CD4-positive, alpha-beta T cell (primary cell): ENCODE measurements at regions not wholly inside any gene's neighbourhood (a gene's known extent, or its start where the extent isn't known, plus 50 kb on each side); places are given as distances from the start of the nearest gene placed in this dataset.
A peak's percentile ranks its signal among the peaks of the same experiment; 100 is the strongest.
"Not testable (repeated sequence)": the region's sequence is repeated elsewhere in the genome, so short reads cannot be mapped to it uniquely, and the experiment has no call there.

Experiments
- ATAC-seq: fragments of 200-7000 bp; cut with Tn5 transposase; one replicate; pipeline ENCODE4 v1.10.0; 2022; ENCODE audit warnings: mild to moderate bottlenecking; ENCODE audit not compliant: poor library complexity
- CTCF ChIA-PET: fragments of 350-600 bp; sonication (Branson Sonifier 250); formaldehyde crosslinking; loops from one replicate; lab custom pipeline; 2021; ENCODE audit warnings: antibody characterized with exemption, inconsistent platforms; lab: Charles Lee
- POLR2A ChIA-PET: fragments of 350-600 bp; sonication (Branson Sonifier 250); formaldehyde crosslinking; loops from one replicate; lab custom pipeline; 2021; ENCODE audit warnings: antibody characterized with exemption, inconsistent platforms; lab: Charles Lee
- DNase-seq, 14 experiments: peaks; one replicate each; pipeline ENCODE4 v3.0.0-alpha.2; 2013 to 2020; ENCODE audit warnings: mixed read lengths in 2 of 14
- H3K27ac ChIP-seq, 2 donors: one replicate each; pipeline versions ENCODE4 v1.5.1 to v1.7.0; 2013; ENCODE audit warnings: low read length in 2 of 2, low read depth in 1 of 2, mild to moderate bottlenecking in 1 of 2
- H3K27me3 ChIP-seq, 2 experiments: 1 replicate in 1 of 2; 2 replicates in 1 of 2; pipeline versions ENCODE4 v1.6.1 to v1.7.0; 2013; ENCODE audit warnings: low read length in 2 of 2, control low read depth in 1 of 2, mild to moderate bottlenecking in 1 of 2, moderate library complexity in 1 of 2; ENCODE audit not compliant: insufficient read depth in 2 of 2, control insufficient read depth in 1 of 2
- H3K36me3 ChIP-seq: one replicate; pipeline ENCODE4 v1.6.1; 2013; ENCODE audit warnings: low read length, control low read depth; ENCODE audit not compliant: insufficient read depth
- H3K4me1 ChIP-seq: one replicate; pipeline ENCODE4 v1.6.1; 2013; ENCODE audit warnings: low read length, control low read depth; ENCODE audit not compliant: insufficient read depth
- H3K4me3 ChIP-seq: one replicate; pipeline ENCODE4 v1.5.1; 2013; ENCODE audit warnings: mild to moderate bottlenecking, low read length, moderate library complexity
- H3K9me3 ChIP-seq, 2 experiments: 1 replicate in 1 of 2; 2 replicates in 1 of 2; pipeline versions ENCODE4 v1.6.1 to v1.7.0; 2013; ENCODE audit warnings: low read length in 2 of 2, mild to moderate bottlenecking in 2 of 2, control low read depth in 1 of 2, moderate library complexity in 1 of 2; ENCODE audit not compliant: control insufficient read depth in 1 of 2, insufficient read depth in 1 of 2
- H3K27ac Mint-ChIP-seq: one replicate; pipeline ENCODE4 v1.8.0; 2020; ENCODE audit warnings: mixed read lengths
- H3K27me3 Mint-ChIP-seq: one replicate; pipeline ENCODE4 v1.8.0; 2021; ENCODE audit warnings: mixed read lengths
- H3K36me3 Mint-ChIP-seq: one replicate; pipeline ENCODE4 v1.8.0; 2021; ENCODE audit warnings: low read depth, mixed read lengths
- H3K4me1 Mint-ChIP-seq: one replicate; pipeline ENCODE4 v1.8.0; 2021; ENCODE audit warnings: low read depth, mixed read lengths
- H3K4me3 Mint-ChIP-seq: one replicate; pipeline ENCODE4 v1.8.0; 2020; ENCODE audit warnings: mild to moderate bottlenecking, mixed read lengths
- H3K9me3 Mint-ChIP-seq: one replicate; pipeline ENCODE4 v1.8.0; 2020; ENCODE audit warnings: mixed read lengths
- CTCF ChIP-seq: fragments of 200-600 bp; IDR thresholded peaks from one replicate; pipeline ENCODE4 v1.8.0; 2022; ENCODE audit warnings: antibody characterized with exemption, mild to moderate bottlenecking
- intact Hi-C, 2 experiments: fragments of 100-400 bp; cut with DNase I in 1 of 2; cut with micrococcal nuclease in 1 of 2; formaldehyde crosslinking; loops; one replicate each; pipeline versions ENCODE4 v1.15.1 to v1.9.0; 2023 to 2025; cut with DNase I, micrococcal nuclease

GRCh38 chr6:100228834-100229441 is 234.9 kb upstream of the MCHR2 start:
- peaks cover 34% of the 10 kb centered on the region for H3K27me3 Mint-ChIP-seq
- Histone ChIP-seq H3K4me3 (peak overlapping the region; percentile 41), H3K9me3 (no peaks in the 10 kb centered on the region), H3K27me3 (peaks cover 3 to 6% of the 10 kb centered on the region in 2 experiments), H3K27ac (no peak overlapping the region), H3K36me3 (no peaks in the 10 kb centered on the region), H3K4me1 (no peaks in the 10 kb centered on the region)
- DNase-seq (peak in 9 of 14 experiments; percentile 1 to 57 (median 11)), ATAC-seq (peak; percentile 34)
- H3K27ac Mint-ChIP-seq = no peak overlapping the region
- H3K36me3 Mint-ChIP-seq = no peaks in the 10 kb centered on the region
- intact Hi-C loops = no loop called here
- CTCF ChIA-PET = interaction anchor here (0.6 kb wide), 1 partner anchor 665 kb away, joined by 3 read pairs; no protein-coding TSS in a partner anchor
- H3K4me3 Mint-ChIP-seq = peak overlapping the region; percentile 45
- POLR2A ChIA-PET = interaction anchor here (0.6 kb wide), 1 partner anchor 180 kb away, joined by 3 read pairs; no protein-coding TSS in a partner anchor
- peaks cover 7% of the 10 kb centered on the region for H3K4me1 Mint-ChIP-seq
- TF ChIP-seq CTCF = no peak
- H3K9me3 Mint-ChIP-seq = no peaks in the 10 kb centered on the region

GRCh38 chr6:100228437-100228833 is 234.4 kb upstream of the MCHR2 start:
- Histone ChIP-seq H3K9me3 (no peaks in the 10 kb centered on the region), H3K36me3 (no peaks in the 10 kb centered on the region), H3K27ac (no peak overlapping the region), H3K4me1 (no peaks in the 10 kb centered on the region), H3K4me3 (peak overlapping the region; percentile 41), H3K27me3 (peaks cover 3 to 6% of the 10 kb centered on the region in 2 experiments)
- TF ChIP-seq CTCF = no peak
- CTCF ChIA-PET = no interaction called here
- ATAC-seq = no peak
- peaks cover 7% of the 10 kb centered on the region for H3K4me1 Mint-ChIP-seq
- POLR2A ChIA-PET = interaction anchor here (0.6 kb wide), 1 partner anchor 181 kb away, joined by 3 read pairs; no protein-coding TSS in a partner anchor
- intact Hi-C loops = no loop called here
- H3K27ac Mint-ChIP-seq = no peak overlapping the region
- peak overlapping the region; percentile 26 for H3K4me3 Mint-ChIP-seq
- H3K9me3 Mint-ChIP-seq = no peaks in the 10 kb centered on the region
- no peaks in the 10 kb centered on the region for H3K36me3 Mint-ChIP-seq
- DNase-seq = peak in 1 of 14 experiments; percentile 16
- peaks cover 34% of the 10 kb centered on the region for H3K27me3 Mint-ChIP-seq

- peaks cover 30% of the 10 kb centered on the region for H3K27me3 Mint-ChIP-seq
- ATAC-seq (no peak), DNase-seq (no peak)
- TF ChIP-seq CTCF = no peak
- peaks cover 7% of the 10 kb centered on the region for H3K4me1 Mint-ChIP-seq
- H3K27ac ChIP-seq = no peak overlapping the region
- no peaks in the 10 kb centered on the region for H3K9me3 ChIP-seq
- no peaks in the 10 kb centered on the region for H3K36me3 Mint-ChIP-seq
- peaks cover 3 to 6% of the 10 kb centered on the region in 2 experiments for H3K27me3 ChIP-seq
- H3K27ac Mint-ChIP-seq = no peak overlapping the region
- H3K4me3 Mint-ChIP-seq = no peak overlapping the region
- H3K4me1 ChIP-seq = no peaks in the 10 kb centered on the region
- intact Hi-C loops = no loop called here
- ChIA-PET POLR2A (no interaction called here), CTCF (no interaction called here)
- no peaks in the 10 kb centered on the region for H3K36me3 ChIP-seq
- H3K9me3 Mint-ChIP-seq = peaks cover 2% of the 10 kb centered on the region
- H3K4me3 ChIP-seq = no peak overlapping the region
Observed at GRCh38 chr6:100226811-100227210, 232.8 kb upstream of the MCHR2 start.

GRCh38 chr6:100223952-100224351 is 229.9 kb upstream of the MCHR2 start:
- H3K4me3 ChIP-seq, H3K9me3 Mint-ChIP-seq, H3K4me3 Mint-ChIP-seq, H3K9me3 ChIP-seq, H3K27me3 ChIP-seq, H3K4me1 ChIP-seq, DNase-seq, H3K27ac Mint-ChIP-seq, intact Hi-C loops, H3K27ac ChIP-seq, H3K36me3 ChIP-seq, H3K4me1 Mint-ChIP-seq, H3K36me3 Mint-ChIP-seq, CTCF ChIA-PET, POLR2A ChIA-PET, ATAC-seq: not testable (repeated sequence)
- peaks cover 15% of the 10 kb centered on the region for H3K27me3 Mint-ChIP-seq
